LoVo (cell line): ENCODE measurements at regions not wholly inside any gene's neighbourhood (a gene's known extent, or its start where the extent isn't known, plus 50 kb on each side); places are given as distances from the start of the nearest gene placed in this dataset.

ENCODE experiments used
- DNase-seq: peaks from one replicate; pipeline ENCODE4 v3.0.0-alpha.2; 2016; ENCODE audit warnings: low spot score

GRCh38 chr11:27215471-27216269, 147.3 kb downstream of the CCDC34 start:
- DNase-seq, result no peak

GRCh38 chr11:27214713-27215112, 148.3 kb downstream of the CCDC34 start:
- no peak for DNase-seq

GRCh38 chr11:27213232-27213660, 149.8 kb downstream of the CCDC34 start:
- peak; percentile 46 for DNase-seq

GRCh38 chr11:27212248-27212780, 150.7 kb downstream of the CCDC34 start:
- DNase-seq, result no peak

GRCh38 chr11:27211370-27212127, 151.5 kb downstream of the CCDC34 start:
- no peak for DNase-seq

GRCh38 chr11:27210531-27210930, 152.5 kb downstream of the CCDC34 start:
- no peak for DNase-seq

- peak; percentile 89 for DNase-seq
These were observed 153.4 kb downstream of the CCDC34 start for GRCh38 chr11:27209562-27210005.

GRCh38 chr11:27208846-27209245, 154.2 kb downstream of the CCDC34 start:
- no peak for DNase-seq

- DNase-seq, result no peak
These were observed 155.9 kb downstream of the CCDC34 start for GRCh38 chr11:27207025-27207650.

GRCh38 chr11:27205779-27206570, 157.0 kb downstream of the CCDC34 start:
- no peak for DNase-seq

GRCh38 chr11:27205250-27205649, 157.8 kb downstream of the CCDC34 start:
- DNase-seq, result no peak

- DNase-seq, result no peak
These were observed 158.5 kb downstream of the CCDC34 start for GRCh38 chr11:27204529-27204928.

- DNase-seq, result no peak
These were observed 159.9 kb downstream of the CCDC34 start for GRCh38 chr11:27203077-27203647.

GRCh38 chr11:27201454-27202302, 161.1 kb downstream of the BBOX1 start:
- DNase-seq, result peak; percentile 97

GRCh38 chr11:27200779-27201453, 160.3 kb downstream of the BBOX1 start:
- DNase-seq, result no peak

GRCh38 chr11:27196203-27196897, 155.7 kb downstream of the BBOX1 start:
- no peak for DNase-seq

- DNase-seq, result no peak
These were observed 155.2 kb downstream of the BBOX1 start for GRCh38 chr11:27195837-27196202.

- no peak for DNase-seq
These were observed 154.4 kb downstream of the BBOX1 start for GRCh38 chr11:27194976-27195375.
